ENCODE measurements at regions not wholly inside any gene's neighbourhood (a gene's known extent, or its start where the extent isn't known, plus 50 kb on each side); places are given as distances from the start of the nearest gene placed in this dataset.

DNA sequence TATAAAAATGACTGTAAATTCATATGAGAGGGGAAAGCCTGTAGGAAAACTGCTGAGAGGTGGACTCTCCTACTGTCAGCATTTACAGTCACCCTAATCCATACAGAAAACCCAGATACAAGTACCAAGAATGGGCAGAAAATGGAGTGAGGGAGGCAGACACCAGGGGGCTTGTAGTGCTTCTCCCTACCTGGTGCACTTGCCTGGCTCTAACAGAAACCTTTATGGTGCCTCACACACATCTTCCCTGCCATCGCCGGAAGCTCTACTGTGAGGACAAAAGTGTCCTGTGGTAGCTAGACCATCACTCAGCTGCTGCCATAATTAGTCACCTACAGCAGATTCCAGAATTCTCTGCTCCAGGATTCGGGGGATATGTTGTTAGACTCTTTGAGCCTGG, 441.3 kb downstream of the TFAP2B start:
- in situ Hi-C loops (cut with MboI; ENCODE audit: low sequenced_read_pairs, unreplicated experiment): no loop called here
- DNase-seq (ENCODE audit: low spot score): no peak
- TF ChIP-seq, protein P1, sequence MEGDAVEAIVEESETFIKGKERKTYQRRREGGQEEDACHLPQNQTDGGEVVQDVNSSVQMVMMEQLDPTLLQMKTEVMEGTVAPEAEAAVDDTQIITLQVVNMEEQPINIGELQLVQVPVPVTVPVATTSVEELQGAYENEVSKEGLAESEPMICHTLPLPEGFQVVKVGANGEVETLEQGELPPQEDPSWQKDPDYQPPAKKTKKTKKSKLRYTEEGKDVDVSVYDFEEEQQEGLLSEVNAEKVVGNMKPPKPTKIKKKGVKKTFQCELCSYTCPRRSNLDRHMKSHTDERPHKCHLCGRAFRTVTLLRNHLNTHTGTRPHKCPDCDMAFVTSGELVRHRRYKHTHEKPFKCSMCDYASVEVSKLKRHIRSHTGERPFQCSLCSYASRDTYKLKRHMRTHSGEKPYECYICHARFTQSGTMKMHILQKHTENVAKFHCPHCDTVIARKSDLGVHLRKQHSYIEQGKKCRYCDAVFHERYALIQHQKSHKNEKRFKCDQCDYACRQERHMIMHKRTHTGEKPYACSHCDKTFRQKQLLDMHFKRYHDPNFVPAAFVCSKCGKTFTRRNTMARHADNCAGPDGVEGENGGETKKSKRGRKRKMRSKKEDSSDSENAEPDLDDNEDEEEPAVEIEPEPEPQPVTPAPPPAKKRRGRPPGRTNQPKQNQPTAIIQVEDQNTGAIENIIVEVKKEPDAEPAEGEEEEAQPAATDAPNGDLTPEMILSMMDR (IDR thresholded peaks at IDR 0.05; ENCODE audit: borderline replicate concordance, control extremely low read depth, extremely low read depth, insufficient read depth, missing control alignments): no peak

DNA sequence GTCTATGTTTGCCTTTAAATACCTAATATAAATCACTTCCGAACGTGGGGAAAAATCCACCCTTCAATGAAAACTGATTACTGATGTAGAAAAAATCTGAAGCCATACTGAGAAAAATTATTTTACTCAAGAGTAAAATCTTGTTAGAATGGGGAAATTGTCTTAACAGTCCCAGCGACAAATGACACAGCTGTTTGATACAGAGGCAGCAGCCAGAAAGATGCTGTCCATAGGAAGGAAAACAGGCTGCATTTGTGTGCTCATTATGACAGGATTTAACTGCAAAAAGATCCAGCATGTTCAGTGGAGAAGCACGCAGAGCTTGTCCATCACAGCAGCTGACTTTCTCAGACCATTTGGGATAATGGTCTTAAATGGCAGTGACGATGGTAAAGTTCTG, 443.0 kb downstream of the TFAP2B start:
- no peak for DNase-seq (ENCODE audit: low spot score)
- TF ChIP-seq, protein P1 (IDR thresholded peaks at IDR 0.05; ENCODE audit: borderline replicate concordance, control extremely low read depth, extremely low read depth, insufficient read depth, missing control alignments): no peak
- in situ Hi-C loops (cut with MboI; ENCODE audit: low sequenced_read_pairs, unreplicated experiment): no loop called here

DNA sequence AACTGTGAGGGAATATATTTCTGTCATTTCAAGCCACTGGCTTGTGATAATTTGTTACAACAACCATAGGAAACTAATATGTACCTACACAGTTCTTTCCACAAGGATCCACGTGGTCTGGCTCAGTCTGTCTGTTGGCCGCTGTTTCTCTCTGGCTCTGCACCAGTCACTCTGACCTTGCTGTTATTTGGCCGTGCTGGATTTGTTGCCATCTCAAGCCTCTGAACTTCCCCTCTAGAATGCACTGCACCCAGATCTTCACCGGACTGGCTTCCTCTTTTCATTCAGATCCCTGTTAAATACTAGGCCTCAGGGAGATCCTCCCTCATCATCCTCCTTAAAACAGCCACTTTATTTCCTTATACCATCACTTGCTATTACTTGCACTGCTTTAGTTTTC, 446.8 kb downstream of the TFAP2B start:
- DNase-seq (ENCODE audit: low spot score): no peak
- in situ Hi-C loops (cut with MboI; ENCODE audit: low sequenced_read_pairs, unreplicated experiment): no loop called here

GRCh38 chr6:51266604-51267003, 447.9 kb downstream of the TFAP2B start:
- no peak for DNase-seq (ENCODE audit: low spot score)

More for the DNA sequence above, 446.8 kb downstream of the TFAP2B start:
- TF ChIP-seq, protein P1 (IDR thresholded peaks at IDR 0.05; ENCODE audit: borderline replicate concordance, control extremely low read depth, extremely low read depth, insufficient read depth, missing control alignments): no peak

DNA sequence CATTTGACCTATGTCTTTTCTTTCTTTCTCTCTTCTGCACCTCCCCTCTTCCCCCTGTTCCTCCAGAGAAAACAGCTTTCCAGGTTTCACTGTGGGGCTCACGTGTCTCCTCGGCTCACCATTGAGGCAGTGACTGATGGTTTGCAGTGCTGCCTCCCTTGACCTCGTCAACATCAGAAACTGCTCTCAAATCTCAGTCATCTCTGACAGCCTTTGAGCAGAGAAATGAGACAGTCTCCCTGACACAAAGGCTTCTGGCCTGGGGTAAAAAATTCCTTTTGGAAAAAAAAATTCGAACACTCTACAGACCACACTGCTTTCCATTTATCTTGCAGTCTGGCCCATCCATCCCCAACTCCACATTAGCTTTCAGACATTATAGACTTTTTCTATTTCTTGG, 450.0 kb downstream of the TFAP2B start:
- in situ Hi-C loops (cut with MboI; ENCODE audit: low sequenced_read_pairs, unreplicated experiment): no loop called here
- TF ChIP-seq, protein P1 (IDR thresholded peaks at IDR 0.05; ENCODE audit: borderline replicate concordance, control extremely low read depth, extremely low read depth, insufficient read depth, missing control alignments): no peak
- DNase-seq (ENCODE audit: low spot score): no peak

More at GRCh38 chr6:51266604-51267003, 447.9 kb downstream of the TFAP2B start:
- in situ Hi-C loops (cut with MboI; ENCODE audit: low sequenced_read_pairs, unreplicated experiment): no loop called here
- TF ChIP-seq, protein P1 (IDR thresholded peaks at IDR 0.05; ENCODE audit: borderline replicate concordance, control extremely low read depth, extremely low read depth, insufficient read depth, missing control alignments): no peak

GRCh38 chr6:51269876-51270275, 451.2 kb downstream of the TFAP2B start:
- in situ Hi-C loops (cut with MboI; ENCODE audit: low sequenced_read_pairs, unreplicated experiment): no loop called here
- TF ChIP-seq, protein P1 (IDR thresholded peaks at IDR 0.05; ENCODE audit: borderline replicate concordance, control extremely low read depth, extremely low read depth, insufficient read depth, missing control alignments): no peak
- DNase-seq (ENCODE audit: low spot score): no peak

GRCh38 chr6:51271615-51272014, 452.9 kb downstream of the TFAP2B start:
- TF ChIP-seq, protein P1 (IDR thresholded peaks at IDR 0.05; ENCODE audit: borderline replicate concordance, control extremely low read depth, extremely low read depth, insufficient read depth, missing control alignments): no peak
- in situ Hi-C loops (cut with MboI; ENCODE audit: low sequenced_read_pairs, unreplicated experiment): no loop called here
- DNase-seq (ENCODE audit: low spot score): no peak

Data from GM13976 (cell line).